ENCODE measurements at regions not wholly inside any gene's neighbourhood (a gene's known extent, or its start where the extent isn't known, plus 50 kb on each side); places are given as distances from the start of the nearest gene placed in this dataset.

DNA sequence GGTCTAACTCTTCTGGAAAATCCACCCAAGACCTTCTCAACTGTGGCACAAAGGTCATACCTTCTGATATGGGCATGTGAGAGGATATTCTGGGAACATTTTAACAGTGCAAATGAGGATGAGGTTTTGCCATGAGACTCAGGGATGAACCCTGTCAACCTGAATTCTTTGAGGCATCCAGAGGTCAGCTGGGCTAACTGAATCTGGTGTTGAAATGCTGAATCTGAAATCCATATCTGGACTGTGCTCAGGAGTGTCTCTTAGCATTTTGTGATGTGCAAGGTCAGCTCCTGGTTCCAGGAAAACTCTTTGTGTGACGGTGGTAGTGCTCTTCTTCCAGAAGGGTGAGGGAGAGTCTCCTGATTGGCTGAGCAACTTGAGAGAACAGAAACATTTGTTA, 276.0 kb upstream of the SALL1 start:
- H3K4me3 ChIP-seq (ENCODE audit: control insufficient read depth, low read depth, low read length) = no peak overlapping the region
- DNase-seq (ENCODE audit: low read depth) = no peak
- TF ChIP-seq, protein P1, sequence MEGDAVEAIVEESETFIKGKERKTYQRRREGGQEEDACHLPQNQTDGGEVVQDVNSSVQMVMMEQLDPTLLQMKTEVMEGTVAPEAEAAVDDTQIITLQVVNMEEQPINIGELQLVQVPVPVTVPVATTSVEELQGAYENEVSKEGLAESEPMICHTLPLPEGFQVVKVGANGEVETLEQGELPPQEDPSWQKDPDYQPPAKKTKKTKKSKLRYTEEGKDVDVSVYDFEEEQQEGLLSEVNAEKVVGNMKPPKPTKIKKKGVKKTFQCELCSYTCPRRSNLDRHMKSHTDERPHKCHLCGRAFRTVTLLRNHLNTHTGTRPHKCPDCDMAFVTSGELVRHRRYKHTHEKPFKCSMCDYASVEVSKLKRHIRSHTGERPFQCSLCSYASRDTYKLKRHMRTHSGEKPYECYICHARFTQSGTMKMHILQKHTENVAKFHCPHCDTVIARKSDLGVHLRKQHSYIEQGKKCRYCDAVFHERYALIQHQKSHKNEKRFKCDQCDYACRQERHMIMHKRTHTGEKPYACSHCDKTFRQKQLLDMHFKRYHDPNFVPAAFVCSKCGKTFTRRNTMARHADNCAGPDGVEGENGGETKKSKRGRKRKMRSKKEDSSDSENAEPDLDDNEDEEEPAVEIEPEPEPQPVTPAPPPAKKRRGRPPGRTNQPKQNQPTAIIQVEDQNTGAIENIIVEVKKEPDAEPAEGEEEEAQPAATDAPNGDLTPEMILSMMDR (conservative IDR thresholded peaks at IDR 0.05; ENCODE audit: control insufficient read depth, insufficient read depth, low read depth, low read length) = no peak

GRCh38 chr16:51426276-51426675, 275.2 kb upstream of the SALL1 start:
- no peak for DNase-seq (ENCODE audit: low read depth)
- TF ChIP-seq, protein P1 (conservative IDR thresholded peaks at IDR 0.05; ENCODE audit: control insufficient read depth, insufficient read depth, low read depth, low read length) = no peak
- no peak overlapping the region for H3K4me3 ChIP-seq (ENCODE audit: control insufficient read depth, low read depth, low read length)

DNA sequence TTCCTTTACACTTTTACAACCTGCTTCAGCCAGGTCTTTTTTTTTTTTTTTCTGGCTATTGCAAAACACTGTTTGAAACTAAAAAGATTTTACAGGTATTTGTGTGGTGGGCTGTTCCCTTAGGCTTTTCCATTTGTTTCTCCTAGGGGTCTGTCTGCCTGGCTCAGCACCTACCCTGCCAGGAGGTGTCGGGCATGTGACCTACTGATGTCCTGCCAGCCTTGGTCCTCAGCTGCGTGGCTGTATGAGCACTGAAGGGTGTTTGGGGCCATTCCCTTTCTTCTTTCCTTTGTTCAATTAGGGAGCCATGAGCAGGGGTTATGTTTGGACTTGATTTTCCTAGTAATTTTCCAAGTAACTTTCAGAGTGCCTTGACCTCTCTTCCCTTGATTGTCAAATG, 269.2 kb upstream of the SALL1 start:
- TF ChIP-seq, protein P1 (conservative IDR thresholded peaks at IDR 0.05; ENCODE audit: control insufficient read depth, insufficient read depth, low read depth, low read length) = no peak
- DNase-seq (ENCODE audit: low read depth) = no peak
- no peak overlapping the region for H3K4me3 ChIP-seq (ENCODE audit: control insufficient read depth, low read depth, low read length)

DNA sequence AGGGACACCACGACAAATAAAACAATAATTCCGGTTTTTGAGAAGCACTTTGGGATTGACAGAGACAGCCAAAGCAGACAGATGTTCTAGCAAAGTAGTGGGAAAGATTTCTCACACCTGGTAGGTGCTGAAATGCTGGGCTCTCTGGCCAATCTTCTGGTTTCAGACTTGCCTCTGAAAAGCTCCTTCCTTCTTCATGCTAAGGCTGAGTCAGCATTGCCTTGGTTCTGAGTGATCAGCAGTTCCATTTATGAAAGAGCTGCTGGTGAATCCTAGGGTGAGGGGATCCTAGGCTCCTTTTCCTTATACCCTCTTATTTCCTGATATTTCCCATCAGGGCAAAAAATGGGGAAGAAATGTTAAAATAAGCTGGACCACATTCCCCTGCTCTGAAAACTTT, 268.7 kb upstream of the SALL1 start:
- TF ChIP-seq, protein P1 (conservative IDR thresholded peaks at IDR 0.05; ENCODE audit: control insufficient read depth, insufficient read depth, low read depth, low read length) = no peak
- no peak overlapping the region for H3K4me3 ChIP-seq (ENCODE audit: control insufficient read depth, low read depth, low read length)
- DNase-seq (ENCODE audit: low read depth) = no peak

- no peak for DNase-seq (ENCODE audit: low read depth)
- H3K4me3 ChIP-seq (ENCODE audit: control insufficient read depth, low read depth, low read length) = no peak overlapping the region
- TF ChIP-seq, protein P1 (conservative IDR thresholded peaks at IDR 0.05; ENCODE audit: control insufficient read depth, insufficient read depth, low read depth, low read length) = no peak
Measured at GRCh38 chr16:51418258-51418657, 267.2 kb upstream of the SALL1 start.

DNA sequence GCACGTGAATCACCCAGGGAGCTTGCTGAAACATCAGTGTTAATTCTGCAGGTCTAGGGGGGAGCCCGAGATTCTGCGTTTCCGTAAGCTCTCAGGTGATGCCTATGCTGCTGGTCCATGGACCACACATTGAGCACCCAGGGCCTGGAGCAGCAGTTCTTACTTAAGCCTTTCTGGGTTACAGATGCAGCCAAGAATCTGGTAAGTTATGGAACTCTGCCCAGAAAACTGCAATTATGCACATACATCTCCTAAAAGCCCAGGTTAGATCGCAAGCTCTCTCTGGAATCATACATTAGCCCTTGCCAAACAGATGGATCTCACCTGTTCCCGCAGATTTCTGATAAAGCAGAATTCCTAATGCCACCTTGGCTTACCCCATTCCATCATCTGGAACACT, 265.9 kb upstream of the SALL1 start:
- DNase-seq (ENCODE audit: low read depth) = peak; percentile 63
- TF ChIP-seq, protein P1 (conservative IDR thresholded peaks at IDR 0.05; ENCODE audit: control insufficient read depth, insufficient read depth, low read depth, low read length) = no peak
- H3K4me3 ChIP-seq (ENCODE audit: control insufficient read depth, low read depth, low read length) = no peak overlapping the region

DNA sequence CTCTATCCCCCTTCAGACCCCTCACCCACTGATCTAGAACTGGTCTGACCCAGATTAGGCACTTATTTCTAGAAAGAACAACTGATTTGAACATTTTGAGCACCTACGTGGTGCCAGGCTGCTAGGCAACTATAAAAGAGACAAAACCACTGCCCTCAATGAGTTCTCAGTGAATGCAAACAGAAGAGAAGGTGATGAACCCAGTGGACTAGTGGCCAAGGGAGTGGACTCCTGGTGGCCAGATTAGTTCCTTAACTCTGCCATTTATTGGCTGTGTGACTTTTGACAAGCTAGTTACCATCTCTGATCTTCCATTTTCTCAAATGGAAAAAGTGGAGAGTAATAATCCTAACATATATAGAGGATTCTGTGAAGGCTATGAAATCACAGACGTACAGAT, 259.1 kb upstream of the SALL1 start:
- no peak overlapping the region for H3K4me3 ChIP-seq (ENCODE audit: control insufficient read depth, low read depth, low read length)
- TF ChIP-seq, protein P1 (conservative IDR thresholded peaks at IDR 0.05; ENCODE audit: control insufficient read depth, insufficient read depth, low read depth, low read length) = no peak
- DNase-seq (ENCODE audit: low read depth) = no peak
